Liver (tissue), 8 donors: ENCODE measurements at regions not wholly inside any gene's neighbourhood (a gene's known extent, or its start where the extent isn't known, plus 50 kb on each side); places are given as distances from the start of the nearest gene placed in this dataset.

ENCODE experiments used
- DNase-seq: peaks from one replicate; pipeline ENCODE4 v3.0.0-alpha.2; 2017; ENCODE audit warnings: low spot score
- H3K27ac ChIP-seq, 2 donors: one replicate each; pipeline ENCODE4 v1.7.0; 2013; ENCODE audit warnings: inconsistent platforms in 2 of 2, low read length in 2 of 2, control low read depth in 1 of 2, low read depth in 1 of 2, mild to moderate bottlenecking in 1 of 2
- H3K27me3 ChIP-seq, 4 donors: one replicate each; pipeline versions ENCODE4 v1.6.1 to v1.7.0; 2013; ENCODE audit warnings: low read length in 3 of 4, inconsistent platforms in 1 of 4, mild to moderate bottlenecking in 1 of 4, moderate library complexity in 1 of 4; ENCODE audit not compliant: control insufficient read depth in 4 of 4, insufficient read depth in 4 of 4
- H3K36me3 ChIP-seq, 4 donors: one replicate each; pipeline versions ENCODE4 v1.6.1 to v1.7.0; 2013; ENCODE audit warnings: low read length in 3 of 4, mild to moderate bottlenecking in 3 of 4, low read depth in 1 of 4, moderate library complexity in 1 of 4; ENCODE audit not compliant: control insufficient read depth in 4 of 4, insufficient read depth in 3 of 4
- H3K4me1 ChIP-seq, 4 donors: one replicate each; pipeline versions ENCODE4 v1.6.1 to v1.7.0; 2013; ENCODE audit warnings: low read length in 3 of 4, mild to moderate bottlenecking in 3 of 4, moderate library complexity in 1 of 4; ENCODE audit not compliant: control insufficient read depth in 4 of 4, insufficient read depth in 4 of 4
- H3K4me3 ChIP-seq, 3 donors: one replicate each; pipeline versions ENCODE4 v1.6.1 to v1.7.0; 2013; ENCODE audit warnings: low read length in 3 of 3, control low read depth in 1 of 3, low read depth in 1 of 3, mild to moderate bottlenecking in 1 of 3
- H3K9ac ChIP-seq, 2 donors: one replicate each; pipeline ENCODE4 v1.7.0; 2013; ENCODE audit warnings: low read length in 2 of 2, mild to moderate bottlenecking in 2 of 2, moderate library complexity in 2 of 2, control low read depth in 1 of 2, low read depth in 1 of 2
- H3K9me3 ChIP-seq, 4 donors: one replicate each; pipeline versions ENCODE4 v1.6.1 to v1.7.0; 2013; ENCODE audit warnings: low read length in 3 of 4; ENCODE audit not compliant: control insufficient read depth in 4 of 4
- FOXA1 ChIP-seq: IDR thresholded peaks from 2 replicates; pipeline ENCODE4 v1.6.1; 2016; ENCODE audit warnings: antibody characterized with exemption
- FOXA2 ChIP-seq: IDR thresholded peaks from 2 replicates; pipeline ENCODE4 v1.6.1; 2016; ENCODE audit warnings: antibody characterized with exemption
- GABPA ChIP-seq, 2 donors: IDR thresholded peaks in 1 of 2; conservative IDR thresholded peaks in 1 of 2; 2 replicates each; pipeline ENCODE4 v1.6.1; 2016; ENCODE audit warnings: antibody characterized with exemption in 2 of 2, mild to moderate bottlenecking in 1 of 2, moderate library complexity in 1 of 2
- HNF4A ChIP-seq, 2 donors: conservative IDR thresholded peaks; 2 replicates each; pipeline ENCODE4 v1.6.1; 2016; ENCODE audit warnings: antibody characterized with exemption in 2 of 2, mild to moderate bottlenecking in 2 of 2
- NR2F2 ChIP-seq: IDR thresholded peaks from 2 replicates; pipeline ENCODE4 v1.6.1; 2016; ENCODE audit warnings: antibody characterized with exemption
- RAD21 ChIP-seq, 2 donors: IDR thresholded peaks; 2 replicates each; pipeline ENCODE4 v1.6.1; 2016; ENCODE audit warnings: antibody characterized with exemption in 2 of 2, mild to moderate bottlenecking in 2 of 2
- YY1 ChIP-seq: IDR thresholded peaks from 2 replicates; pipeline ENCODE4 v1.6.1; 2016; ENCODE audit warnings: antibody characterized with exemption, mild to moderate bottlenecking
- WGBS: extraction: QIAGEN DNeasy Blood & Tissue Kit; methylation state at CpG from one replicate; pipeline ENCODE4 v1.1.7; 2013; 5-methylcytosine and 5-hydroxymethylcytosine counted together
- TF ChIP-seq, protein P1 (sequence below): IDR thresholded peaks from 2 replicates; pipeline ENCODE4 v1.6.1; 2016; ENCODE audit warnings: antibody characterized with exemption
- TF ChIP-seq, protein P2 (sequence below): IDR thresholded peaks from 2 replicates; pipeline ENCODE4 v1.6.1; 2016; ENCODE audit warnings: antibody characterized with exemption
- TF ChIP-seq, protein P3 (sequence below): fragments of 150-350 bp; IDR thresholded peaks from 2 replicates; pipeline ENCODE4 v1.5.1; 2017; ENCODE audit warnings: improper control_type of control experiment, low read depth, low read length; ENCODE audit not compliant: missing input control
- donor health status: healthy.
- donor health status: healthy.
- donor health status: healthy.
- donor health status: healthy.
- donor health status: healthy.

GRCh38 chr16:52963855-52964242, 88.8 kb downstream of the CHD9NB start:
- H3K4me1 ChIP-seq = no peaks in the 10 kb centered on the region
- 58% methylated on average over 4 of the region's 4 CpGs for WGBS

DNA sequence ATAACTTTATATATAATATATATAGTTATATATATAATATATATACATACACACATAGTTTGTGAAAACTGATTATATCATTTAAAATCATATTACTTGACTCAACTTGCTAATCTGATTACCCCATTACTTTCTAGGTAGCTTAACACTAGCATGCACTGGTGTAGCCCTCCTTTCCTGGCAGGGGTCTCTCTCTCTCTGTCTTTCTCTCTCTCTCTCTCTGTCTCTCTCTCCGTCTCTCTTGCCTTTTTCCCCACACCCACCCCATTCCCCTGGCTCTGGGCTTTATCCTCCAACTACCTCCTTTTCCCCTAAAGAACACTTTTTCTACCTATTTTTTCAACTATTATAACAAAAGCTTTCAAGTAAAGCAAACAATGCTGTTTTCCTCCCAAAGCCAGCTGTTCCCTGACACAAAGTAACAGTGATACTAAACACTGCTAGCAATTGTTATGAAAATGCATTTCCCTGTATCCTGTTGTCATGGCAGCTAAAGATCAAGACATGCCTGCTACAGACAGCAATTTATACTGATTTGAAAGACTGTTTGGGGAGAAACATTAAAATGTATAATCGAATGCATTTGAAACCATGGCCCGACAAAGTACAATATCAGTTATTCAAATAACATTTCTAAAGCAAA, 89.4 kb downstream of the CHD9NB start:
- 80% methylated on average over 3 of the region's 3 CpGs for WGBS
- no peaks in the 10 kb centered on the region for H3K36me3 ChIP-seq
- no peak overlapping the region for H3K27ac ChIP-seq
- TF ChIP-seq FOXA1 = no peak
- H3K4me1 ChIP-seq = no peaks in the 10 kb centered on the region
- DNase-seq = no peak
- H3K9me3 ChIP-seq = no peaks in the 10 kb centered on the region
- H3K27me3 ChIP-seq = no peaks in the 10 kb centered on the region
- H3K4me3 ChIP-seq = no peak overlapping the region
- no peak overlapping the region for H3K9ac ChIP-seq

More at GRCh38 chr16:52963855-52964242, 88.8 kb downstream of the CHD9NB start:
- Histone ChIP-seq H3K9me3 (no peaks in the 10 kb centered on the region), H3K9ac (no peak overlapping the region), H3K27me3 (no peaks in the 10 kb centered on the region), H3K4me3 (no peak overlapping the region), H3K36me3 (no peaks in the 10 kb centered on the region), H3K27ac (no peak overlapping the region)
- DNase-seq = no peak
- TF ChIP-seq GABPA (IDR thresholded peaks at IDR 0.05 in 1 of 2, conservative IDR thresholded peaks at IDR 0.05 in 1 of 2) = no peak
- TF ChIP-seq YY1 = no peak
- no peak for TF ChIP-seq FOXA2

GRCh38 chr16:52958951-52959350, 93.7 kb downstream of the CHD9NB start:
- Histone ChIP-seq H3K9me3 (no peaks in the 10 kb centered on the region), H3K4me1 (no peaks in the 10 kb centered on the region), H3K4me3 (no peak overlapping the region), H3K9ac (no peak overlapping the region), H3K36me3 (no peaks in the 10 kb centered on the region), H3K27ac (no peak overlapping the region), H3K27me3 (no peaks in the 10 kb centered on the region)
- TF ChIP-seq, protein P1, sequence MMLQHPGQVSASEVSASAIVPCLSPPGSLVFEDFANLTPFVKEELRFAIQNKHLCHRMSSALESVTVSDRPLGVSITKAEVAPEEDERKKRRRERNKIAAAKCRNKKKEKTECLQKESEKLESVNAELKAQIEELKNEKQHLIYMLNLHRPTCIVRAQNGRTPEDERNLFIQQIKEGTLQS = no peak
- TF ChIP-seq FOXA2 = no peak
- DNase-seq = no peak
- WGBS = 97% methylated on average over 1 of the region's 1 CpG

DNA sequence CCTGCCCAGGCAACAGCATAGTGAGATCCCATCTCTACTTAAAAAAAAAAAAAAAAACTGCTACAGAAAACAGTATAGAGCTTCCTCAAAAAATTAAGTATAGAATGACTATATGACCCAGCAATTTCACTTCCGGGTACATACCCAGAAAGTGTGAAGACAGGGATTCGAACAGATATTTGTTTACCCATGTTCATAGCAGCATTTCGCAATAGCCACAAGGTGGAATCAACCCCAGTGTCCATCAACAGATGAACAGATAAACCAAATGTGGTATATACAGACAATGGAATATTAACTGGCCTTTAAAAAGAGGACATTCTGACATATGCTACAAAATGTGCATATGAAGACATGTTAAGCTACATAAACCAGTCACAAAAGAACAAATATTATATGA, 95.5 kb downstream of the CHD9NB start:
- 74% methylated on average over 3 of the region's 3 CpGs for WGBS
- H3K36me3 ChIP-seq = no peaks in the 10 kb centered on the region
- H3K9me3 ChIP-seq = no peaks in the 10 kb centered on the region
- no peaks in the 10 kb centered on the region for H3K27me3 ChIP-seq
- H3K4me3 ChIP-seq = no peak overlapping the region
- H3K9ac ChIP-seq = no peak overlapping the region
- no peak for DNase-seq
- TF ChIP-seq GABPA (IDR thresholded peaks at IDR 0.05 in 1 of 2, conservative IDR thresholded peaks at IDR 0.05 in 1 of 2) (no peak), NR2F2 (no peak)
- TF ChIP-seq, protein P2, sequence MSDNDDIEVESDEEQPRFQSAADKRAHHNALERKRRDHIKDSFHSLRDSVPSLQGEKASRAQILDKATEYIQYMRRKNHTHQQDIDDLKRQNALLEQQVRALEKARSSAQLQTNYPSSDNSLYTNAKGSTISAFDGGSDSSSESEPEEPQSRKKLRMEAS = no peak
- H3K4me1 ChIP-seq = no peaks in the 10 kb centered on the region
- no peak overlapping the region for H3K27ac ChIP-seq

DNA sequence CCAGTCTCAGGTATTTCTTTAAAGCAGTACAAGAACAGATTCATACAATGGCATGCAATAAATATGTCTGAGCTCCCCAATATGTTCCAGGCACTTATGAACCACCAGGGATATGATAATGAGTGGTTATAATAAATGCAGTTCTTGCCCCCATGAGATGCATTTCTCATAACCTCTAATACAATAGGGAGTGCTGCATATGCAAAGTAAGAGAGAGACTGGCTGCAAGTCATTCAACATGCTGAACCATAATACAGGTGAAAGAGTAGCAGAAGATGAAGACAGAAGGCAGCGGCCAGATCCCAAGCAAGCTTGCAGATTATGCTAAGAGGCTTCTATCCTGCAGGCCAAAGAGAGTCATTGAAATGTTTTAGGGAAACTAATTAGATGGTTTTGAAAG, 96.7 kb downstream of the CHD9NB start:
- TF ChIP-seq YY1 = no peak
- TF ChIP-seq GABPA (IDR thresholded peaks at IDR 0.05 in 1 of 2, conservative IDR thresholded peaks at IDR 0.05 in 1 of 2) = no peak
- TF ChIP-seq, protein P3, sequence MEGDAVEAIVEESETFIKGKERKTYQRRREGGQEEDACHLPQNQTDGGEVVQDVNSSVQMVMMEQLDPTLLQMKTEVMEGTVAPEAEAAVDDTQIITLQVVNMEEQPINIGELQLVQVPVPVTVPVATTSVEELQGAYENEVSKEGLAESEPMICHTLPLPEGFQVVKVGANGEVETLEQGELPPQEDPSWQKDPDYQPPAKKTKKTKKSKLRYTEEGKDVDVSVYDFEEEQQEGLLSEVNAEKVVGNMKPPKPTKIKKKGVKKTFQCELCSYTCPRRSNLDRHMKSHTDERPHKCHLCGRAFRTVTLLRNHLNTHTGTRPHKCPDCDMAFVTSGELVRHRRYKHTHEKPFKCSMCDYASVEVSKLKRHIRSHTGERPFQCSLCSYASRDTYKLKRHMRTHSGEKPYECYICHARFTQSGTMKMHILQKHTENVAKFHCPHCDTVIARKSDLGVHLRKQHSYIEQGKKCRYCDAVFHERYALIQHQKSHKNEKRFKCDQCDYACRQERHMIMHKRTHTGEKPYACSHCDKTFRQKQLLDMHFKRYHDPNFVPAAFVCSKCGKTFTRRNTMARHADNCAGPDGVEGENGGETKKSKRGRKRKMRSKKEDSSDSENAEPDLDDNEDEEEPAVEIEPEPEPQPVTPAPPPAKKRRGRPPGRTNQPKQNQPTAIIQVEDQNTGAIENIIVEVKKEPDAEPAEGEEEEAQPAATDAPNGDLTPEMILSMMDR = no peak
- no peak for TF ChIP-seq HNF4A (conservative IDR thresholded peaks at IDR 0.05)
- no peak for TF ChIP-seq RAD21 (IDR thresholded peaks at IDR 0.05)
- 95% methylated on average over 1 of the region's 1 CpG for WGBS
- Histone ChIP-seq H3K4me1 (no peaks in the 10 kb centered on the region), H3K9me3 (no peaks in the 10 kb centered on the region), H3K4me3 (no peak overlapping the region), H3K36me3 (no peaks in the 10 kb centered on the region), H3K27me3 (no peaks in the 10 kb centered on the region), H3K9ac (no peak overlapping the region), H3K27ac (no peak overlapping the region)
- no peak for DNase-seq
